Activated CD4-positive, alpha-beta T cell treated with anti-CD3 and anti-CD28 coated beads, Interleukin-2, amount 10 ng/mL, durations not matched to agents 7 days and 5 days (primary cell): ENCODE measurements at regions not wholly inside any gene's neighbourhood (a gene's known extent, or its start where the extent isn't known, plus 50 kb on each side); places are given as distances from the start of the nearest gene placed in this dataset.
"Not testable (repeated sequence)": the region's sequence is repeated elsewhere in the genome, so short reads cannot be mapped to it uniquely, and the experiment has no call there.

Source experiments
- CTCF ChIA-PET: fragments of 350-600 bp; sonication (Branson Sonifier 250); formaldehyde crosslinking; loops from one replicate; lab custom pipeline; 2021; ENCODE audit warnings: antibody characterized with exemption; lab: Charles Lee
- POLR2A ChIA-PET: fragments of 350-600 bp; sonication (Branson Sonifier 250); formaldehyde crosslinking; loops from one replicate; lab custom pipeline; 2021; ENCODE audit warnings: antibody characterized with exemption; lab: Charles Lee
- DNase-seq: peaks from one replicate; pipeline ENCODE4 v3.0.0-alpha.2; 2020
- H3K27ac Mint-ChIP-seq: one replicate; pipeline ENCODE4 v1.8.0; 2021; ENCODE audit warnings: mild to moderate bottlenecking, moderate library complexity, mixed read lengths
- H3K27me3 Mint-ChIP-seq: one replicate; pipeline ENCODE4 v1.8.0; 2021; ENCODE audit warnings: mixed read lengths
- H3K36me3 Mint-ChIP-seq: one replicate; pipeline ENCODE4 v1.8.0; 2021; ENCODE audit warnings: low read depth, mixed read lengths
- H3K4me1 Mint-ChIP-seq: one replicate; pipeline ENCODE4 v1.8.0; 2021; ENCODE audit warnings: mixed read lengths
- H3K4me3 Mint-ChIP-seq: one replicate; pipeline ENCODE4 v1.8.0; 2021; ENCODE audit warnings: mild to moderate bottlenecking, moderate library complexity, mixed read lengths
- H3K9me3 Mint-ChIP-seq: one replicate; pipeline ENCODE4 v1.8.0; 2021; ENCODE audit warnings: mixed read lengths

DNA sequence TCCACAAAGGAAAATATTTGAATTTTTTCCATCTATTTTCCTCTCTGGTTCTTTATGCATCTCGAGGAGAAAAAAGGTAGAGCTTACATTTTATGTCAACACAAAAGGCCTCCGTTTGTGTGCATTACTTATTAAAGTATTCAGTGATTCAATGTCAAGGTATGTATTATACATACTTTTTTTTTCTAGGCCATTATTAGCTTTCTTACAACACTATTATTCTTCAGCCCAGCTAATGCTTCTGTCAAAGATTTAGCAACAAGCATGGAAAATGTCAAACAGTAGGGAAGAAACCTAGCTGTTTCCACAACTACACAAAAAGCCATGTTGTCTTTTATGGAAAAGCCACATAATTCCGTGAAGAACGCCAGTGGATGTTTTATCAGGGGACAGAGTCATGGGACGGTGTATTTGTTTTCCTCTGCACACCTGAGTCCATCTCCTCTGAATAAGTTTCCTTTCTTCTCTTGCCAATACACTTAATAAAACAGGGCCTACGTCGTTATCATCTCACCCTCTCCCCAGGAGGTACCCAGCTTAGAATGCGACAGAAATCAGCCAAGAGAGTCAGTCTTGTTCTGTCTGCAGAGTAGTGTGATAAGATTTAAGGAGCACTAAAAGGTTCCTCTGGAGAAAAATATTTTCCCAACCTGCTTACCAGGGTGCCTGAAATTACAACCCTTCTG is 209.7 kb upstream of the AUTS2 start:
- Mint-ChIP-seq H3K27ac (no peak overlapping the region), H3K4me1 (no peaks in the 10 kb centered on the region), H3K9me3 (peaks cover 4% of the 10 kb centered on the region), H3K36me3 (no peaks in the 10 kb centered on the region), H3K27me3 (no peaks in the 10 kb centered on the region), H3K4me3 (no peak overlapping the region)
- no peak for DNase-seq
- ChIA-PET CTCF (no interaction called here), POLR2A (no interaction called here)

DNA sequence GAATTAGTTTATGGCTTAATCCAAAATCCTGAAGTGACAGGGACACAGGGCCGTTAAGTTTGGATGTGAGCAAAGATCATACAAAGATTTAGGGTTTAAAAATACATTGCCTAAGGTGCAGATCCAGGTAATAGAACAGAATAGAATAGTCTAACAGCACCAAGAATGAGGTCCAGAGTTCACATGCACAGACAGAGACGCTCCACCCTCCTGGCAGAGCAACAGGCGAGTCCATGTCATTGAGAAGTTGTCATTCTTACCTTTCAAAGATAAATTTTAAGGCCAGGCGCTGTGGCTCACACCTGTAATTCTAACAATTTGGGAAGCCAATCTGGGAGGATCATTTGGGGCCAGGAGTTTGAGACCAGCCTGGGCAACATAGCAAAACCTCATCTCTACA is 209.1 kb upstream of the AUTS2 start:
- Mint-ChIP-seq H3K36me3 (no peaks in the 10 kb centered on the region), H3K4me3 (no peak overlapping the region), H3K27me3 (no peaks in the 10 kb centered on the region), H3K4me1 (no peaks in the 10 kb centered on the region), H3K27ac (no peak overlapping the region), H3K9me3 (peaks cover 3% of the 10 kb centered on the region)
- POLR2A ChIA-PET: no interaction called here
- CTCF ChIA-PET: no interaction called here
- no peak for DNase-seq

DNA sequence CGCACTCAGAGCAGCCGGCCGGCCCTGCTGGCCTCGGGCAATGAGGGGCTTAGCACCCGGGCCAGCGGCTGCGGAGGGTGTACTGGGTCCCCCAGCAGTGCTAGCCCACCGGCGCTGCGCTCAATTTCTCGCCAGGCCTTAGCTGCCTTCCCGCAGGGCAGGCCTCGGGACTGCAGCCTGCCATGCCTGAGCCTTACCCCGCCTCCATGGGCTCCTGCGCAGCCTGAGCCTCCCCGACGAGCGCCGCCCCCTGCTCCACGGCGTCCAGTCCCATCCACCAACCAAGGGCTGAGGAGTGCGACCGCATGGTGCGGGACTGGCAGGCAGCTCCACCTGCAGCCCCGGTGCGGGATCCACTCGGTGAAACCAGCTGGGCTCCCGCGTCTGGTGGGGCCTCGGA is 204.4 kb upstream of the AUTS2 start:
- DNase-seq, H3K36me3 Mint-ChIP-seq, POLR2A ChIA-PET, H3K4me1 Mint-ChIP-seq, H3K9me3 Mint-ChIP-seq, H3K27me3 Mint-ChIP-seq, H3K27ac Mint-ChIP-seq, H3K4me3 Mint-ChIP-seq, CTCF ChIA-PET: not testable (repeated sequence)

DNA sequence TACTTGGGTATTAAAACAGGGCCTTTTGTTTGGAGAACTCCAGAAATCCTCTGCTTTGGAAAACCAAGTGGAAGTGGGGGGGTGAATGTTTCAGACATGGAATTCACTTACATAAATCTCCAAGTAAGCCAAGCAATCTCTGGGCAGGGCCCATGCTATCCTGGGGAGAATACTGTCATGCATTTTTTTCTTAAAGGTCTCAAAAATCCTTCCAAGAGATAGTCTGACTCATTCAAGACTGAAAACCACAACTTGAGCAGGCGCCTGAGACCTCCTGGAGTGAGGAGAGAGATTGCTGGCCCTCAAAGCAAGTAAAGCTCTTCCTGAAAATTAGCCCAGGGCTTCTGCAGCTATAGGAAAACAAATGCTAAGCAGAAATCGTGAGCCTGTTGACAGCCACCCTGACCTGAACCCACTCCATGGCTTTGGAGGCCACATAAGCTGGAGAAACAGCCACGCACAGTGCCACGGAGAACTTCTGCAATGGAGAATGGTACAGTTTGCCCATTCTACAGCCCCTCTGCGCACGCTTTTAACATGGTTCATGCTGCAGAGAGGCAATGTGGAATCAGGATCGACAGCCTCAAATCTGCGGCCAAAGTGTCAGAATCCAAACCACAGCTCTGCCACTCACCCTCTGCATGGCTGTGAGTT is 203.1 kb upstream of the AUTS2 start:
- no peaks in the 10 kb centered on the region for H3K9me3 Mint-ChIP-seq
- CTCF ChIA-PET: no interaction called here
- no peaks in the 10 kb centered on the region for H3K27me3 Mint-ChIP-seq
- POLR2A ChIA-PET: no interaction called here
- no peak overlapping the region for H3K4me3 Mint-ChIP-seq
- no peaks in the 10 kb centered on the region for H3K36me3 Mint-ChIP-seq
- no peaks in the 10 kb centered on the region for H3K4me1 Mint-ChIP-seq
- no peak for DNase-seq
- H3K27ac Mint-ChIP-seq: no peak overlapping the region

DNA sequence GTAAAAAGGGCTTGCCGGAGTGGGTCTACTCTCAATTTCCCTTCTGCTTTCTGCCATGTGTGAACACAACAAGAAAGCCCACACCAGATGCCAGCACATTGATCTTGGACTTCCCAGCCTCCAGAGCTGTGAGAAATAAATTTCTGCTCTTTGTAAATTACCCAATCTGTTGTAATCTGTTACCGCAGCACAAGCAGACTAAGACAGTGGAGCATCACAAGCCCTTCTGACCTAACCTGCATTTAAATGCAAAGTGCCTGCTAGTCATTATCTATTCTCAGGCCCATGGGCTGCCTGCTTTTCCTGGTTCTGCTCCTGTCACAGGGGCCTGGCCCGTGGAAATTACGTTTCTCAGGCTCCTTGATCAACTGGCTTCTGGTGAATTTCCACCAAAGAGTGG is 199.3 kb upstream of the AUTS2 start:
- POLR2A ChIA-PET: no interaction called here

DNA sequence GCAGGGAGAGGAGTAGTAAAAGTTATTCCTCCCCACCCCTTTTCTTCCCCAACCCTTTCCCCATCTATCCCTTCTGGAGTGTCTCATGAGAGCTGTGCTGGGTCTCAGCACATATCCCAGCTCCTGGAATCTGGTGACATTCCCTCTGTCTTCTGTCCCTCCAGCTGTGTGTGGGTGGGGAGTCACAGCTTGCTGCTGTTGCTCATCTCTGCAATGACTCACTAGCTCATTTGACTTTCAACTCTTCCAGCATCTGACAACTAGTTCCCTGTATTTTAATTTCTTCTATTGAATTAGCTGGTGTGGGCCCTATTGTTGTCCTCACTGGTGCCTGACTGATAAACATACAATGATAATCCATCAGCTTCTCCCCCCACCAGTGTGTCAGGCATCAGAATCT is 198.9 kb upstream of the AUTS2 start:
- no peaks in the 10 kb centered on the region for H3K9me3 Mint-ChIP-seq
- no peaks in the 10 kb centered on the region for H3K27me3 Mint-ChIP-seq
- ChIA-PET POLR2A (no interaction called here), CTCF (interaction anchor here (1.6 kb wide), 1 partner anchor 14 kb away, joined by 5 read pairs; no protein-coding TSS in a partner anchor)
- no peak overlapping the region for H3K4me3 Mint-ChIP-seq
- H3K4me1 Mint-ChIP-seq: no peaks in the 10 kb centered on the region
- no peak for DNase-seq
- no peaks in the 10 kb centered on the region for H3K36me3 Mint-ChIP-seq
- H3K27ac Mint-ChIP-seq: no peak overlapping the region

More for the DNA sequence above, 199.3 kb upstream of the AUTS2 start:
- no peak for DNase-seq
- H3K27ac Mint-ChIP-seq: no peak overlapping the region
- H3K36me3 Mint-ChIP-seq: no peaks in the 10 kb centered on the region
- no peaks in the 10 kb centered on the region for H3K4me1 Mint-ChIP-seq
- no peak overlapping the region for H3K4me3 Mint-ChIP-seq
- no peaks in the 10 kb centered on the region for H3K27me3 Mint-ChIP-seq
- no peaks in the 10 kb centered on the region for H3K9me3 Mint-ChIP-seq
- CTCF ChIA-PET: no interaction called here

DNA sequence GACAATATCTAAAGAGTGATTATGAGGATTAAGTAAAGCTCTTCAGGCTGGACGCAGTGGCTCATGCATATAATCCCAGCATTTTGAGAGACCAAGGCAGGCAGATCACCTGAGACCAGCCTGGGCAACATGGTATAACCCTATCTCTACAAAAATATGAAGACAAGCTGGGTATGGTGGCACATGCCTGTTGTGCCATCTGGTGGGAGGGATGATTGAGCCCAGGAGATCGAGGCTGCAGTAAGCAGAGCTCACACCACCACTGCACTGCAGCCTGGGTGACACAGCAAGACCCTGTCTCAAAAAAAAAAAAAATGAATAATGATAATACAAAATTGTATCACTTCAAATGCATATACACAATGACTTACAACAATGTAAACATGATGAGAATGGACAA is 195.6 kb upstream of the AUTS2 start:
- no peaks in the 10 kb centered on the region for H3K9me3 Mint-ChIP-seq
- no peak overlapping the region for H3K4me3 Mint-ChIP-seq

DNA sequence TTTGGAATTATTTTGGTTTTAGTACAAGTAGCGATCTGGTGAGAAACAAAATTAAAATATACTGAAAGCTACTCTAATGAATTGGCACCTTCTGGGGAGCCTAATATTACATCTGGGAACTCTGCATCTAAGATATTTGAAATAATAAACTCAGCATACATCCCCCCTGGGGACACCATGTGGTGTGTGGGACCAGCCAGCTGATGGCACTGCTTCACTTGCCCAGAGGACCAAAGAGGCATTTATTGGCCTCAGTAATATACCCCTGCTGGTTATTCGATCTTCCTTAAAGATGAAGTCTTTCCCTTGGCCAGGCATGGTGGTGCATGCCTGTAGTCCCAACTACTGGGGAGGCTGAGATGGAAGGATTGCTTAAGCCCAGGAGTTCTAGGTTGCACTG is 195.1 kb upstream of the AUTS2 start:
- DNase-seq: no peak
- H3K4me3 Mint-ChIP-seq: no peak overlapping the region
- no peak overlapping the region for H3K27ac Mint-ChIP-seq
- ChIA-PET CTCF (no interaction called here), POLR2A (no interaction called here)
- H3K4me1 Mint-ChIP-seq: no peaks in the 10 kb centered on the region
- no peaks in the 10 kb centered on the region for H3K36me3 Mint-ChIP-seq
- H3K27me3 Mint-ChIP-seq: no peaks in the 10 kb centered on the region
- no peaks in the 10 kb centered on the region for H3K9me3 Mint-ChIP-seq

More for the DNA sequence above, 195.6 kb upstream of the AUTS2 start:
- ChIA-PET POLR2A (no interaction called here), CTCF (no interaction called here)
- no peak overlapping the region for H3K27ac Mint-ChIP-seq
- H3K27me3 Mint-ChIP-seq: no peaks in the 10 kb centered on the region
- no peak for DNase-seq
- no peaks in the 10 kb centered on the region for H3K36me3 Mint-ChIP-seq
- H3K4me1 Mint-ChIP-seq: no peaks in the 10 kb centered on the region

DNA sequence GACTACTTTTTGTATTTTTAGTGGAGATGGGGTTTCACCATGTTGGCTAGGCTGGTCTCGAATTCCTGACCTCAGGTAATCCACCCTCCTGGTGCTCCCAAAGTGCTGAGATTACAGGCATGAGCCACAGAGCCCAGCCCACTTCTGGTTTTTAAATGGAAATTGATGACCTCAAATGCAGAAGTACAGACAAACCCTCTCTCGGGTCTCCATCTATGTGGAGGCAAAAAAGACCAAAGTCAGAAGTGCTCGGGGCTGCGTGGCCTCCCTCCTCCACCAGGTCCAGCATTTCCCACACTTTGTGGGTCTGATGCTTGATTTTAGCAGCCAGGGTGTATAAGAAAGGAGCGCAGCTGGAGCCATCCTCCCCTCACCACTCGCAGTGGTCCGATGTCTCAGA is 187.3 kb upstream of the AUTS2 start:
- H3K27ac Mint-ChIP-seq: no peak overlapping the region
- ChIA-PET CTCF (interaction anchor here (0.7 kb wide), 1 partner anchor 11 kb away, joined by 3 read pairs; no protein-coding TSS in a partner anchor), POLR2A (no interaction called here)
- no peaks in the 10 kb centered on the region for H3K36me3 Mint-ChIP-seq
- no peak for DNase-seq
- peaks cover 6% of the 10 kb centered on the region for H3K9me3 Mint-ChIP-seq
- H3K4me3 Mint-ChIP-seq: no peak overlapping the region
- H3K4me1 Mint-ChIP-seq: peaks cover 5% of the 10 kb centered on the region
- H3K27me3 Mint-ChIP-seq: no peaks in the 10 kb centered on the region

DNA sequence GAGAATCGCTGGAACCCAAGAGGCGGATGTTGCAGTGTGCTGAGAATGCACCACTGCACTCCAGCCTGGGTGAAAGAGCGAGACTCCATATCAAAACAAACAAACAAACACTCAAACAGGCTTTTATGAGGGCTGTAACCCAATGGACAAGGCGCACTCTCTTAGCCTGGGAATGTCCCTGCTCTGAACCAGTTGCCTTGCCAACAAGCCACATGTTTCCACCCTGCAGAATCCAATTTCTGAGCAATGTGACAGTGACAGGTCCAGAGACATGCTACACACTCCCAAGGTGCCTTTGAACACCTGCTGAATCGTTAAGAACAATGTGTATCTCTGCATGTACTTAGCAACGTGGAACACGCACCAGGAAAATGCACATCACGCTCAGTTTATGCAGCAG is 186.8 kb upstream of the AUTS2 start:
- Mint-ChIP-seq H3K9me3 (peaks cover 6% of the 10 kb centered on the region), H3K36me3 (no peaks in the 10 kb centered on the region), H3K4me3 (no peak overlapping the region), H3K4me1 (peaks cover 5% of the 10 kb centered on the region), H3K27me3 (no peaks in the 10 kb centered on the region), H3K27ac (no peak overlapping the region)
- DNase-seq: no peak
- CTCF ChIA-PET: no interaction called here
- POLR2A ChIA-PET: no interaction called here

DNA sequence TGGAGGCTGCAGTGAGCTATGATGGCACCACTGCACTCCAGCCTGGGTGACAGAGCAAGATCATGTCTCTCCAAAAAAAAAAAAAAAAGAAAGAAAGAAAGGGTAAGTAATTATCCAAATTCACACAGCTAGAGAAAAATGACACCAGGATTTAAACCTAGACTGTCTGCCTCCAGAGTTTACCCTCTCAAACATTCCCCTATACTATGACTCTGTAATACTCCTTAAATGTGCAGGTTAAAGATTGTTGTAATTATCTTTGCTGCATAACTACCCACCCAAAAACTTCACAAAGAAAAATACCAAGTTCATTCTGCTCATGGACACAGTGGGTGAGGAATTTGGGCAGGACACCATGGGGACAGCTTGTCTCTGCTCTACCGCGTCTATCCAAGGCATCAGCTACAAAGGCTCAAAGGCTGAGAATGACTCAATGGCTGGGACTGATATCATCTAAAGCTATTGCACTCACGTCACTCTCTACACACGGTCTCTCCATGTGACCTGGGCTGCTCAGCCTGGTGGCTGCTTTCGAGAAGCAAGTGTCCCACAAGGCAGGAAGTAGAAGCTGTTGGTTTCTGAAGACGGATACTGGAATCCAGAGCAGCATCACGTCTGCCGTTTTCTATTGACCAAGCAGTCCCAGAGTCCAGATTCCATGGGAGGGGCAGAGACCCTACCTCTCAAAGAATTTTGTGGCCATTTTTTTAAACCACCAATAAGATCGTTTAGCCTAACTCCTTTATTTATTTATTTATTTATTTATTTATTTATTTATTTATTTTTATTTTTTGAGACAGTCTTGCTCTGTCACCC is 185.7 kb upstream of the AUTS2 start:
- peaks cover 5% of the 10 kb centered on the region for H3K4me1 Mint-ChIP-seq
- H3K9me3 Mint-ChIP-seq: peaks cover 11% of the 10 kb centered on the region
- H3K4me3 Mint-ChIP-seq: no peak overlapping the region
- H3K27ac Mint-ChIP-seq: no peak overlapping the region
- CTCF ChIA-PET: interaction anchor here (0.7 to 1.4 kb wide), 2 partner anchors 12 to 58 kb away, joined by 3 to 5 read pairs; no protein-coding TSS in a partner anchor
- no peaks in the 10 kb centered on the region for H3K36me3 Mint-ChIP-seq
- no peaks in the 10 kb centered on the region for H3K27me3 Mint-ChIP-seq
- POLR2A ChIA-PET: no interaction called here
- DNase-seq: peak; percentile 30

DNA sequence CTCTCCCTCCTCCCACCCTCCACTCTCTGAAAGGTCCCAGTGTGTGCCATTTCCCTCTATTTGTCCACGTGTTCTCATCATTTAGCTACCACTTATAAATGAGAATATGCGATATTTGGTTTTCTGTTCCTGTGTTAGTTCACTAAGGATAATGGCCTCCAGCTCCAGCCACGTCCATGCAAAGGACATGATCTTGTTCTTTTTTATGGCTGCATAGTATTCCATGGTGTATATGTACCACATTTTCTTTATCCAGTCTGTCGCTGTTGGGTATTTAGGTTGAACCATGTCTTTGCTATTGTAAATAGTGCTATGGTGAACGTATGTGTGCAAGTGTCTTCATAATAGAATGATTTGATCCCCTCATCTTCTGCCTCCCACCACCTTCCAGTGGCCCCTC is 183.7 kb upstream of the AUTS2 start:
- H3K4me3 Mint-ChIP-seq: no peak overlapping the region
- H3K36me3 Mint-ChIP-seq: no peaks in the 10 kb centered on the region
- peaks cover 5% of the 10 kb centered on the region for H3K4me1 Mint-ChIP-seq
- H3K9me3 Mint-ChIP-seq: peaks cover 13% of the 10 kb centered on the region
- no peak overlapping the region for H3K27ac Mint-ChIP-seq
- no peaks in the 10 kb centered on the region for H3K27me3 Mint-ChIP-seq
- ChIA-PET CTCF (interaction anchor here (0.6 kb wide), 2 partner anchors 347 to 945 kb away, joined by 3 to 4 read pairs; no protein-coding TSS in a partner anchor), POLR2A (no interaction called here)
- DNase-seq: no peak
